H1 (cell line): ENCODE measurements at regions not wholly inside any gene's neighbourhood (a gene's known extent, or its start where the extent isn't known, plus 50 kb on each side); places are given as distances from the start of the nearest gene placed in this dataset.
A peak's percentile ranks its signal among the peaks of the same experiment; 100 is the strongest.

ENCODE experiments used
- CTCF ChIA-PET: fragments of 300-600 bp; sonication (Branson Sonifier 250); formaldehyde crosslinking; loops from one replicate; lab custom pipeline; 2021; ENCODE audit not compliant: partially characterized antibody; lab: Charles Lee
- POLR2A ChIA-PET: fragments of 300-600 bp; sonication (Branson Sonifier 250); formaldehyde crosslinking; loops from one replicate; lab custom pipeline; 2021; ENCODE audit warnings: inconsistent platforms; ENCODE audit not compliant: partially characterized antibody; lab: Charles Lee
- DNase-seq, 2 experiments: peaks; one replicate each; pipeline versions ENCODE4 v3.0.0 to v3.0.0-alpha.2; 2010 to 2022; ENCODE audit warnings: low spot score in 2 of 2, low read depth in 1 of 2, mixed read lengths in 1 of 2
- FAIRE-seq: peaks from 2 replicates; lab custom pipeline; 2011; peaks lifted over from hg19 to GRCh38; lab: Jason Lieb, UNC
- H2AFZ ChIP-seq: 2 replicates; pipeline ENCODE4 v1.8.1; 2012; ENCODE audit warnings: low read length, inconsistent platforms
- H2AK5ac ChIP-seq: 2 replicates; pipeline ENCODE4 v1.6.1; 2013; ENCODE audit warnings: low read depth, low read length
- H2BK120ac ChIP-seq: replicated peaks from 2 replicates; pipeline ENCODE3; 2013; ENCODE audit warnings: low read depth, low read length, inconsistent platforms
- H2BK12ac ChIP-seq: 2 replicates; pipeline ENCODE4 v1.6.1; 2013; ENCODE audit warnings: low read depth, low read length
- H2BK15ac ChIP-seq: 2 replicates; pipeline ENCODE4 v1.6.1; 2013; ENCODE audit warnings: low read length
- H2BK20ac ChIP-seq: 2 replicates; pipeline ENCODE4 v1.6.1; 2013; ENCODE audit warnings: low read length
- H2BK5ac ChIP-seq: 2 replicates; pipeline ENCODE4 v1.6.1; 2013; ENCODE audit warnings: low read depth, low read length
- H3K14ac ChIP-seq: 2 replicates; pipeline ENCODE4 v1.6.1; 2013; ENCODE audit warnings: inconsistent platforms; ENCODE audit not compliant: insufficient read length
- H3K18ac ChIP-seq: 2 replicates; pipeline ENCODE4 v1.6.1; 2013; ENCODE audit warnings: low read length; ENCODE audit errors: extremely low read depth
- H3K23ac ChIP-seq: 2 replicates; pipeline ENCODE4 v1.6.1; 2013; ENCODE audit warnings: inconsistent platforms; ENCODE audit not compliant: insufficient read length
- H3K23me2 ChIP-seq: 2 replicates; pipeline ENCODE4 v1.6.1; 2013; ENCODE audit warnings: low read depth, low read length
- H3K27ac ChIP-seq: 2 replicates; pipeline ENCODE4 v1.6.1; 2011; ENCODE audit warnings: low read depth, low read length, inconsistent platforms
- H3K27me3 ChIP-seq, 4 experiments: replicated peaks in 1 of 4; 1 replicate in 1 of 4; 2 replicates in 3 of 4; pipeline versions ENCODE4 v1.6.1 to v1.8.1; 2011 to 2013; ENCODE audit warnings: low read length in 3 of 4, mild to moderate bottlenecking in 3 of 4, inconsistent platforms in 2 of 4, mixed read lengths in 2 of 4, moderate library complexity in 1 of 4; ENCODE audit not compliant: control insufficient read depth in 3 of 4, insufficient read depth in 3 of 4; ENCODE audit errors: extremely low read depth in 1 of 4
- H3K36me3 ChIP-seq, 4 experiments: 2 replicates each; pipeline versions ENCODE4 v1.6.1 to v1.8.1; 2011 to 2013; ENCODE audit warnings: mild to moderate bottlenecking in 4 of 4, low read length in 3 of 4, moderate library complexity in 2 of 4, control low read depth in 1 of 4, inconsistent platforms in 1 of 4; ENCODE audit not compliant: insufficient read depth in 4 of 4, control insufficient read depth in 2 of 4
- H3K4ac ChIP-seq: replicated peaks from 2 replicates; pipeline ENCODE3; 2013; ENCODE audit warnings: low read length, low read depth, mixed read lengths, inconsistent platforms; ENCODE audit not compliant: insufficient read length
- H3K4me1 ChIP-seq, 4 experiments: replicated peaks in 1 of 4; 1 replicate in 1 of 4; 2 replicates in 3 of 4; pipeline versions ENCODE4 v1.6.1 to v1.8.1; 2011 to 2013; ENCODE audit warnings: low read length in 3 of 4, inconsistent platforms in 2 of 4, mixed read lengths in 1 of 4; ENCODE audit not compliant: insufficient read depth in 4 of 4, control insufficient read depth in 3 of 4
- H3K4me2 ChIP-seq, 2 experiments: 2 replicates each; pipeline versions ENCODE4 v1.6.1 to v1.8.1; 2011 to 2013; ENCODE audit warnings: low read depth in 2 of 2, low read length in 2 of 2, control low read depth in 1 of 2, inconsistent platforms in 1 of 2, mild to moderate bottlenecking in 1 of 2; ENCODE audit not compliant: insufficient read depth in 1 of 2
- H3K4me3 ChIP-seq, 4 experiments: fragments of 200-600, 300-600 bp in 1 of 4; sonication (generic), shearing (Covaris generic), sonication (Bioruptor Twin) in 1 of 4; 2 replicates each; pipeline versions ENCODE4 v1.5.1 to v1.8.1; 2011 to 2016; ENCODE audit warnings: low read length in 4 of 4, low read depth in 3 of 4, control low read depth in 2 of 4, inconsistent platforms in 2 of 4, mild to moderate bottlenecking in 2 of 4, mixed read lengths in 1 of 4, moderate library complexity in 1 of 4; ENCODE audit not compliant: insufficient read depth in 2 of 4; ENCODE audit errors: extremely low read depth in 1 of 4
- H3K56ac ChIP-seq: replicated peaks from 2 replicates; pipeline ENCODE3; 2013; ENCODE audit warnings: low read depth, mild to moderate bottlenecking, mixed read lengths, low read length, inconsistent platforms; ENCODE audit not compliant: insufficient read length
- H3K79me1 ChIP-seq: 2 replicates; pipeline ENCODE4 v1.6.1; 2013; ENCODE audit warnings: low read depth, low read length, control low read depth
- H3K79me2 ChIP-seq, 2 experiments: 2 replicates each; pipeline versions ENCODE4 v1.6.1 to v1.8.1; 2012 to 2013; ENCODE audit warnings: low read length in 2 of 2, mild to moderate bottlenecking in 2 of 2, inconsistent platforms in 1 of 2; ENCODE audit not compliant: insufficient read depth in 2 of 2, control insufficient read depth in 1 of 2
- H3K9ac ChIP-seq, 4 experiments: replicated peaks in 1 of 4; 1 replicate in 1 of 4; 2 replicates in 3 of 4; pipeline versions ENCODE4 v1.6.1 to v1.8.1; 2011 to 2013; ENCODE audit warnings: low read depth in 3 of 4, low read length in 3 of 4, control low read depth in 2 of 4, mild to moderate bottlenecking in 2 of 4, moderate library complexity in 2 of 4, inconsistent platforms in 1 of 4; ENCODE audit errors: extremely low read depth in 1 of 4
- H3K9me3 ChIP-seq, 2 experiments: 2 replicates each; pipeline versions ENCODE4 v1.6.1 to v1.8.1; 2012 to 2013; ENCODE audit warnings: mild to moderate bottlenecking in 2 of 2, moderate library complexity in 2 of 2, control low read depth in 1 of 2, inconsistent platforms in 1 of 2, low read depth in 1 of 2, low read length in 1 of 2, mixed read lengths in 1 of 2; ENCODE audit not compliant: insufficient read depth in 2 of 2
- H4K20me1 ChIP-seq, 2 experiments: replicated peaks in 1 of 2; 2 replicates each; pipeline versions ENCODE3 to v1.8.1; 2011 to 2013; ENCODE audit warnings: inconsistent platforms in 2 of 2, low read length in 2 of 2, mild to moderate bottlenecking in 1 of 2; ENCODE audit not compliant: insufficient read depth in 2 of 2, control insufficient read depth in 1 of 2
- H4K5ac ChIP-seq: 2 replicates; pipeline ENCODE4 v1.6.1; 2013; ENCODE audit warnings: low read length, low read depth, mixed read lengths, inconsistent platforms; ENCODE audit not compliant: insufficient read length
- H4K8ac ChIP-seq: 2 replicates; pipeline ENCODE4 v1.8.0; 2013; ENCODE audit warnings: mild to moderate bottlenecking, moderate library complexity, low read length, inconsistent platforms; ENCODE audit not compliant: insufficient read depth; ENCODE audit errors: extremely low read depth
- H4K91ac ChIP-seq: replicated peaks from 2 replicates; pipeline ENCODE3; 2013; ENCODE audit warnings: low read length, mixed read lengths, inconsistent platforms; ENCODE audit not compliant: insufficient read length
- ATF2 ChIP-seq: IDR thresholded peaks from 2 replicates; pipeline ENCODE4 v1.6.1; 2012; ENCODE audit warnings: low read length, inconsistent platforms
- CEBPB ChIP-seq: IDR thresholded peaks from 2 replicates; pipeline ENCODE4 v1.6.1; 2012; ENCODE audit warnings: low read depth, low read length
- CTCF ChIP-seq, 3 experiments: IDR thresholded peaks; 1 replicate in 2 of 3; 2 replicates in 1 of 3; pipeline versions ENCODE4 v1.5.1 to v1.6.1; 2011; ENCODE audit warnings: low read length in 3 of 3, mild to moderate bottlenecking in 3 of 3, inconsistent platforms in 2 of 3, low read depth in 1 of 3, moderate library complexity in 1 of 3; ENCODE audit not compliant: insufficient read depth in 1 of 3; ENCODE audit errors: control extremely low read depth in 1 of 3
- POLR2AphosphoS5 ChIP-seq: IDR thresholded peaks from 2 replicates; pipeline ENCODE4 v1.6.1; 2011; ENCODE audit warnings: low read depth, low read length
- SAP30 ChIP-seq: fragments of 300-600 bp; sonication (generic); IDR thresholded peaks from 2 replicates; pipeline ENCODE4 v1.7.1; 2012; ENCODE audit warnings: low read length, moderate library complexity, mild to moderate bottlenecking, inconsistent platforms; ENCODE audit not compliant: insufficient read depth, insufficient replicate concordance
- SIN3A ChIP-seq, 2 experiments: IDR thresholded peaks in 1 of 2; conservative IDR thresholded peaks in 1 of 2; 2 replicates each; pipeline ENCODE4 v1.6.1; 2011 to 2012; ENCODE audit warnings: low read length in 2 of 2, improper control_type of control experiment in 1 of 2, low read depth in 1 of 2, mild to moderate bottlenecking in 1 of 2
- SIRT6 ChIP-seq: IDR thresholded peaks from one replicate; pipeline ENCODE4 v1.7.1; 2012; ENCODE audit warnings: low read length, inconsistent platforms
- SP1 ChIP-seq: IDR thresholded peaks from 2 replicates; pipeline ENCODE4 v1.6.1; 2011; ENCODE audit warnings: low read depth, low read length
- WGBS, 2 experiments: shearing (Covaris generic) in 1 of 2; methylation state at CpG; one replicate each; pipeline versions ENCODE4 v1.1.6 to v1.1.7; 2013 to 2015; ENCODE audit warnings: low lambda C conversion rate in 2 of 2, mixed read lengths in 2 of 2, inconsistent platforms in 1 of 2, low coverage in 1 of 2, missing lambda C conversion rate in 1 of 2; ENCODE audit not compliant: insufficient replicate concordance in 2 of 2, insufficient coverage in 1 of 2, insufficient read length in 1 of 2; ENCODE audit errors: extremely low coverage in 1 of 2, missing lambda C conversion rate in 1 of 2; 5-methylcytosine and 5-hydroxymethylcytosine counted together

- DNase-seq (no peak), FAIRE-seq (no peak)
- Histone ChIP-seq H3K9me3 (no peaks in the 10 kb centered on the region), H2BK5ac (no peak overlapping the region), H3K23ac (no peak overlapping the region), H3K18ac (no peak overlapping the region), H4K8ac (no peak overlapping the region), H4K20me1 (no peaks in the 10 kb centered on the region), H4K91ac (no peak overlapping the region), H2AFZ (0 out of 2 replicates have a peak overlapping the region, but pooled peaks have one; percentile 51), H2BK120ac (no peak overlapping the region), H2AK5ac (no peak overlapping the region), H3K27me3 (no peaks in the 10 kb centered on the region), H2BK15ac (no peak overlapping the region), H3K4me3 (no peak overlapping the region), H3K4ac (no peak overlapping the region), H3K23me2 (no peaks in the 10 kb centered on the region; the same call in 1 of the 2 replicates), H2BK20ac (no peak overlapping the region), H3K14ac (no peak overlapping the region), H3K79me1 (no peaks in the 10 kb centered on the region), H3K56ac (no peak overlapping the region), H2BK12ac (no peak overlapping the region; the same call in 1 of the 2 replicates), H3K9ac (no peak overlapping the region), H3K36me3 (no peaks in the 10 kb centered on the region), H4K5ac (no peak overlapping the region), H3K79me2 (no peaks in the 10 kb centered on the region), H3K4me2 (no peak overlapping the region), H3K27ac (no peak overlapping the region), H3K4me1 (peaks cover 0 to 6% (median 1%) of the 10 kb centered on the region in 4 experiments; a peak in 4 of 7 replicates)
- 68% methylated on average over 11 of the region's 11 CpGs; no CpG with 5 or more reads in 1 of the 2 experiments for WGBS, 2 experiments
- POLR2A ChIA-PET, result interaction anchor here (0.6 kb wide), 1 partner anchor 20 kb away, joined by 3 read pairs; no protein-coding TSS in a partner anchor
- CTCF ChIA-PET, result interaction anchor here (5.6 to 8.7 kb wide), 2 partner anchors 13 to 25 kb away, joined by 69 to 116 read pairs; no protein-coding TSS in a partner anchor
- TF ChIP-seq SAP30 (no peak), CTCF (IDR thresholded peaks at IDR 0.05; ENCODE audit: control extremely low read depth in 1 of 3, insufficient read depth in 1 of 3, low read depth in 1 of 3, low read length in 3 of 3) (no peak), SIN3A (conservative IDR thresholded peaks at IDR 0.05 in 1 of 2, IDR thresholded peaks at IDR 0.05 in 1 of 2; ENCODE audit: low read depth in 1 of 2, low read length in 2 of 2) (no peak), POLR2AphosphoS5 (no peak), ATF2 (no peak), CEBPB (no peak), SP1 (no peak), SIRT6 (no peak)
Measured at GRCh38 chr7:142327628-142328405, 70.0 kb upstream of the PRSS58 start.
